ENCODE measurements at regions not wholly inside any gene's neighbourhood (a gene's known extent, or its start where the extent isn't known, plus 50 kb on each side); places are given as distances from the start of the nearest gene placed in this dataset.
"Not testable (repeated sequence)": the region's sequence is repeated elsewhere in the genome, so short reads cannot be mapped to it uniquely, and the experiment has no call there.

DNA sequence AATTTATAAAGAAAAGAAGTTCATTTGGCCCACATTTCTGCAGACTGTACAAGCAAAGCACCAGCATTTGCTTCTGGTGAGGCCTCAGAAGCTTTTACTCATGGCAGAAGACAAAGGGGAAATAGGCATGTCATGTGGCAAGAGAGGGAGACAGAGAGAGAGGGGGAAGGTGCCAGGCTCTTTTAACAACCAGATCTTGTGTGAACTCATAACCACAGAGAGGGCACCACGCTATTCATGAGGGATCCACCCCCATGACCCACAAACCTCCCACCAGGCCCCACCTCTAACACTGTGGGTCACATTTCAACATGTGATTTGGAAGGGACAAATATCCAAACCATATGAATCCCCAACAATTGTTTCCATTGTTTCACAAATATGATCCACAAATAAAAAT, 467.9 kb downstream of the SIPA1L2 start:
- no peak for DNase-seq
- H3K36me3 ChIP-seq (replicated peaks in 1 of 2; ENCODE audit: control insufficient read depth in 1 of 2, insufficient read depth in 2 of 2, low read length in 1 of 2) = no peaks in the 10 kb centered on the region
- no peak overlapping the region for H3K9ac ChIP-seq
- no peaks in the 10 kb centered on the region for H3F3A ChIP-seq (replicated peaks; ENCODE audit: insufficient read depth)
- no peak overlapping the region for H3K4me3 ChIP-seq (ENCODE audit: low read depth in 2 of 2, low read length in 1 of 2)
- ChIA-PET CTCF (no interaction called here), POLR2A (no interaction called here)
- no peaks in the 10 kb centered on the region for H3K9me2 ChIP-seq
- H3K27me3 ChIP-seq (ENCODE audit: insufficient read depth) = no peaks in the 10 kb centered on the region
- 25% methylated on average over 1 of the region's 1 CpG for WGBS (ENCODE audit: low lambda C conversion rate)
- no peak overlapping the region for H3K27ac ChIP-seq (ENCODE audit: low read depth in 2 of 2, low read length in 1 of 2)
- H3K4me2 ChIP-seq = no peak overlapping the region
- no peaks in the 10 kb centered on the region for H3K9me3 ChIP-seq
- no peaks in the 10 kb centered on the region for H4K20me1 ChIP-seq (ENCODE audit: insufficient read depth)
- H2AFZ ChIP-seq (ENCODE audit: low read depth) = no peak overlapping the region
- TF ChIP-seq FOXJ3 (CRISPR knock-in tag; IDR thresholded peaks at IDR 0.05) (no peak), MXI1 (IDR thresholded peaks at IDR 0.05; ENCODE audit: low read depth, low read length) (no peak), MAX (IDR thresholded peaks at IDR 0.05; ENCODE audit: low read depth) (no peak), FOSL2 (IDR thresholded peaks at IDR 0.05; ENCODE audit: borderline replicate concordance, low read depth) (no peak)
- TF ChIP-seq, protein P1, sequence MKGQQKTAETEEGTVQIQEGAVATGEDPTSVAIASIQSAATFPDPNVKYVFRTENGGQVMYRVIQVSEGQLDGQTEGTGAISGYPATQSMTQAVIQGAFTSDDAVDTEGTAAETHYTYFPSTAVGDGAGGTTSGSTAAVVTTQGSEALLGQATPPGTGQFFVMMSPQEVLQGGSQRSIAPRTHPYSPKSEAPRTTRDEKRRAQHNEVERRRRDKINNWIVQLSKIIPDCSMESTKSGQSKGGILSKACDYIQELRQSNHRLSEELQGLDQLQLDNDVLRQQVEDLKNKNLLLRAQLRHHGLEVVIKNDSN (IDR thresholded peaks at IDR 0.05; ENCODE audit: borderline replicate concordance, low read depth) = no peak
- no peaks in the 10 kb centered on the region for H3K79me2 ChIP-seq (ENCODE audit: insufficient read depth)
- no peaks in the 10 kb centered on the region for H3K4me1 ChIP-seq (ENCODE audit: control insufficient read depth in 1 of 2, insufficient read depth in 2 of 2, low read depth in 1 of 2, low read length in 1 of 2)

- H3K9ac ChIP-seq; CTCF ChIA-PET; H3K27ac ChIP-seq (ENCODE audit: low read depth in 2 of 2, low read length in 1 of 2); H3K4me3 ChIP-seq (ENCODE audit: low read depth in 2 of 2, low read length in 1 of 2); DNase-seq; H4K20me1 ChIP-seq (ENCODE audit: insufficient read depth); H3K36me3 ChIP-seq (replicated peaks in 1 of 2; ENCODE audit: control insufficient read depth in 1 of 2, insufficient read depth in 2 of 2, low read length in 1 of 2); H3F3A ChIP-seq (replicated peaks; ENCODE audit: insufficient read depth); H3K4me2 ChIP-seq; POLR2A ChIA-PET; H3K9me2 ChIP-seq; H2AFZ ChIP-seq (ENCODE audit: low read depth); H3K27me3 ChIP-seq (ENCODE audit: insufficient read depth); H3K9me3 ChIP-seq; H3K79me2 ChIP-seq (ENCODE audit: insufficient read depth); H3K4me1 ChIP-seq (ENCODE audit: control insufficient read depth in 1 of 2, insufficient read depth in 2 of 2, low read depth in 1 of 2, low read length in 1 of 2): not testable (repeated sequence)
- WGBS (ENCODE audit: low lambda C conversion rate) = 94% methylated on average over 2 of the region's 2 CpGs
Measured at GRCh38 chr1:232158558-232158957, 471.4 kb downstream of the SIPA1L2 start.

GRCh38 chr1:232156070-232156469, 473.9 kb downstream of the SIPA1L2 start:
- H2AFZ ChIP-seq (ENCODE audit: low read depth); H3K36me3 ChIP-seq (replicated peaks in 1 of 2; ENCODE audit: control insufficient read depth in 1 of 2, insufficient read depth in 2 of 2, low read length in 1 of 2); H3K9me3 ChIP-seq; H3K4me2 ChIP-seq; DNase-seq; H3K27ac ChIP-seq (ENCODE audit: low read depth in 2 of 2, low read length in 1 of 2); POLR2A ChIA-PET; H3K27me3 ChIP-seq (ENCODE audit: insufficient read depth); H3K4me3 ChIP-seq (ENCODE audit: low read depth in 2 of 2, low read length in 1 of 2); H3F3A ChIP-seq (replicated peaks; ENCODE audit: insufficient read depth); H4K20me1 ChIP-seq (ENCODE audit: insufficient read depth); H3K79me2 ChIP-seq (ENCODE audit: insufficient read depth); CTCF ChIA-PET; H3K4me1 ChIP-seq (ENCODE audit: control insufficient read depth in 1 of 2, insufficient read depth in 2 of 2, low read depth in 1 of 2, low read length in 1 of 2); H3K9ac ChIP-seq; H3K9me2 ChIP-seq: not testable (repeated sequence)
- WGBS (ENCODE audit: low lambda C conversion rate) = 81% methylated on average over 3 of the region's 3 CpGs

- Histone ChIP-seq H3K4me2 (no peak overlapping the region), H2AFZ (ENCODE audit: low read depth) (no peak overlapping the region), H3K4me1 (ENCODE audit: control insufficient read depth in 1 of 2, insufficient read depth in 2 of 2, low read depth in 1 of 2, low read length in 1 of 2) (peaks cover 0 to 5% of the 10 kb centered on the region in 2 experiments; a peak in 2 of 4 replicates), H3K4me3 (ENCODE audit: low read depth in 2 of 2, low read length in 1 of 2) (no peak overlapping the region), H3F3A (replicated peaks; ENCODE audit: insufficient read depth) (no peaks in the 10 kb centered on the region), H3K27me3 (ENCODE audit: insufficient read depth) (no peaks in the 10 kb centered on the region), H3K9ac (no peak overlapping the region), H3K9me2 (no peaks in the 10 kb centered on the region), H3K36me3 (replicated peaks in 1 of 2; ENCODE audit: control insufficient read depth in 1 of 2, insufficient read depth in 2 of 2, low read length in 1 of 2) (no peaks in the 10 kb centered on the region), H3K27ac (ENCODE audit: low read depth in 2 of 2, low read length in 1 of 2) (no peak overlapping the region), H3K79me2 (ENCODE audit: insufficient read depth) (no peaks in the 10 kb centered on the region), H3K9me3 (no peaks in the 10 kb centered on the region), H4K20me1 (ENCODE audit: insufficient read depth) (no peaks in the 10 kb centered on the region)
- no peak for TF ChIP-seq YY1 (IDR thresholded peaks at IDR 0.05; ENCODE audit: low read depth)
- CTCF ChIA-PET = no interaction called here
- DNase-seq = no peak
- POLR2A ChIA-PET = no interaction called here
Measured at GRCh38 chr1:232153652-232154051, 476.3 kb downstream of the SIPA1L2 start.

Data from SK-N-SH (cell line).